ENCODE measurements at regions not wholly inside any gene's neighbourhood (a gene's known extent, or its start where the extent isn't known, plus 50 kb on each side); places are given as distances from the start of the nearest gene placed in this dataset.

DNA sequence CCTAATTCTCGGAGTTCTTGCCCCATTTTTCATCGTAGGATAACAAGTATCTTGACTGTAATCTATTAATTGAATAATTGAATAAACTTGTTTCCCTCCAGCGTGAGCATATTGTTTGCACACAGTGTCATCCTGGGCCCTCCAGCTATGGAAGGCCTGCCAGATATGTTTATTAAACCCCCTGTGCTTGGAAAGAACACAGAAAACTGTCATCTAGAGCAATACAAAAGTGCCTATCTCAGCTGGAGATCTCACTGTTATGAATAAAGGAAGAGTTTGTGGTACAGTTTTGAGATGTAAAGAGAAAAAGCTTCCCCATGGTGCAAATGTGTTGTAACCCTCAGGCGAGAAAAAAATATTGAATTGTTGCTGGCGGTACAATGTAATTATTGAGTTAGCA lies 405.9 kb downstream of the SOX2 start:
- no CpG with 5 or more reads among the region's 5 CpGs for WGBS (ENCODE audit: insufficient coverage, low lambda C conversion rate)
- no peaks in the 10 kb centered on the region for H3K36me3 ChIP-seq (ENCODE audit: control insufficient read depth, insufficient read depth, low read length)
- no peaks in the 10 kb centered on the region for H3K4me1 ChIP-seq (ENCODE audit: control insufficient read depth, insufficient read depth, low read length)
- no peak overlapping the region for H3K27ac ChIP-seq (ENCODE audit: low read length)
- no peak overlapping the region for H3K4me3 ChIP-seq (ENCODE audit: low read length)
- no peaks in the 10 kb centered on the region for H3K27me3 ChIP-seq (ENCODE audit: control insufficient read depth, insufficient read depth, low read length)
- DNase-seq: no peak
- no peaks in the 10 kb centered on the region for H3K9me3 ChIP-seq (ENCODE audit: control insufficient read depth, low read depth, low read length)

DNA sequence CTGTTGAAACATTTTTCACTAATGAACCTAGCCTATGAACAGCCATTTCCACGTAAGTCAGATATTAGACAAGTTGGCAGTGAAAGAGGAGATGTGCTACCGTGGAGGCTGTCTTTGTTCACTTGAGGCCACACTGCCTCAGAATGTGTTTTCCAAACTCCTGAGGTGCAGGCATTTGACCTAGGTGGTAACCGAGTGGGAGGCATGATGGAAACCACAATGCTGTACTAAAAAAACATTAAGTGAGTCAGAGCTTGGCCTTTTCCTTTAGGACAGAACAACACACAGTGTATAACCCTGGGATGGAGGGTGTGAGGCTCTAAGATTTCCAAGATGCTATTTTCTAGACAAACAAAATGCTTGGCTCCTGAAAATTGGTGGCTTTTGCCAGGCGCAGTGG lies 406.3 kb downstream of the SOX2 start:
- no CpG with 5 or more reads among the region's 4 CpGs for WGBS (ENCODE audit: insufficient coverage, low lambda C conversion rate)

DNA sequence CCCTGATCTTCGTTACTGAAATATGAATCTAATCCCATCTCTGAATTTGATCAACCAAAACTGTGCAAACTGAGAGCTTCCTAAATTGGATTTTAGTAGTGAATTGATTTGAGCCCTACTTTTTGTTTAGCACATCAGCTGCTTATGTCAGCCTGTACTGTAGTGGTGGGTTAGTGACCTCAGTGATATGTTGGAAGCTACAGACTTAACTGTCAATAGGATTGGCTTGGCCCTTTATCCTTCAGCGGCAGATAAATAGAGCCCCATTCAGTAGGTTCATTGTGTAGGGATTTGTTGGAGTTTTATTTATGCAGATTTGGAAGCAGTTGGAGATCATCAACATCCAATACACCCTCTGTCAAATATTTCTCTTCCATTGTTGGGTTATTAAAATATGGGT lies 409.7 kb downstream of the SOX2 start:
- H3K27ac ChIP-seq (ENCODE audit: low read length): no peak overlapping the region
- H3K4me1 ChIP-seq (ENCODE audit: control insufficient read depth, insufficient read depth, low read length): no peaks in the 10 kb centered on the region
- H3K9me3 ChIP-seq (ENCODE audit: control insufficient read depth, low read depth, low read length): no peaks in the 10 kb centered on the region
- no peak for DNase-seq
- H3K36me3 ChIP-seq (ENCODE audit: control insufficient read depth, insufficient read depth, low read length): no peaks in the 10 kb centered on the region
- H3K4me3 ChIP-seq (ENCODE audit: low read length): no peak overlapping the region
- no peaks in the 10 kb centered on the region for H3K27me3 ChIP-seq (ENCODE audit: control insufficient read depth, insufficient read depth, low read length)
- 100% methylated on average over 1 of the region's 2 CpGs for WGBS (ENCODE audit: insufficient coverage, low lambda C conversion rate)

More for the DNA sequence above, 406.3 kb downstream of the SOX2 start:
- no peaks in the 10 kb centered on the region for H3K27me3 ChIP-seq (ENCODE audit: control insufficient read depth, insufficient read depth, low read length)
- no peaks in the 10 kb centered on the region for H3K4me1 ChIP-seq (ENCODE audit: control insufficient read depth, insufficient read depth, low read length)
- no peaks in the 10 kb centered on the region for H3K36me3 ChIP-seq (ENCODE audit: control insufficient read depth, insufficient read depth, low read length)
- no peak overlapping the region for H3K4me3 ChIP-seq (ENCODE audit: low read length)
- H3K9me3 ChIP-seq (ENCODE audit: control insufficient read depth, low read depth, low read length): no peaks in the 10 kb centered on the region
- no peak overlapping the region for H3K27ac ChIP-seq (ENCODE audit: low read length)
- DNase-seq: no peak

DNA sequence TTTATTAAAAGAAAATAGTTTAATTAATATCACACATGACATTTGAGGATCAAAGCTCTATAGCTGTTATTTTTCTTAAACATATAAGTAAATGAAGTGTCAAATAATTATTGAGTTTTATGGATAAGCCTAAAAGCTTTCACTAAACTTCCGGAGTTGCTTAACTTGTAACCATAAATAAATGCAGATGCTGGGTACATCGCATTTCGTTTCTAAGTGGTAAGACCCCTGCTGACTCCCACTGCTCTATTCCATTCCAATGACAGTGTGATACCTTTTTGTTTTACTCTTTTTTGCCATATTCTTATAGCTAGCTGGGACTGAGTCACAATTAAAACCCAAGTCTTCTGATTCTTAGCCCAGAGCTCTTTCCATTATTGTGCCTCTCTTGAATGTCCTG lies 411.1 kb downstream of the SOX2 start:
- Histone ChIP-seq H3K27ac (ENCODE audit: low read length) (no peak overlapping the region), H3K9me3 (ENCODE audit: control insufficient read depth, low read depth, low read length) (no peaks in the 10 kb centered on the region), H3K27me3 (ENCODE audit: control insufficient read depth, insufficient read depth, low read length) (no peaks in the 10 kb centered on the region), H3K4me3 (ENCODE audit: low read length) (no peak overlapping the region), H3K36me3 (ENCODE audit: control insufficient read depth, insufficient read depth, low read length) (no peaks in the 10 kb centered on the region), H3K4me1 (ENCODE audit: control insufficient read depth, insufficient read depth, low read length) (no peaks in the 10 kb centered on the region)
- WGBS (ENCODE audit: insufficient coverage, low lambda C conversion rate): 81% methylated on average over 3 of the region's 3 CpGs
- no peak for DNase-seq

DNA sequence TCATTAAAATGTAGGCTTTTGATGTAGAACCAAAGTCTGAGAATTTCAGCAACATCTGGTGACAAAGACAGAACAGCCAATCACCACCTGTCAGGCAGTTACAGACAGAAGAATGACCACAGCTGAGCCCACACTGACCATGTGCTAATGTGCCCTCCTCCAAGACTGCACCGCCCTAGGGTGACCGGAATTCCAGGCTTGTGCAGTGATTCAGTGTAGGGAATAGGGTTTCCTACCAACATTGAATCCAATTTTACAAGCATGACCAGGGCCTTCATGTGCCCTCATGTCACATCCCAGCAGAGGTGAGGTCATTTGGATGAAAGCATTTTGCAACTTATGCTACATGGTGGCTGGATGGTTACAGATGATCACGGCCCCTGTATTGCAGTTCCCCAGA lies 412.5 kb downstream of the SOX2 start:
- no CpG with 5 or more reads among the region's 3 CpGs for WGBS (ENCODE audit: insufficient coverage, low lambda C conversion rate)
- no peak for DNase-seq
- Histone ChIP-seq H3K36me3 (ENCODE audit: control insufficient read depth, insufficient read depth, low read length) (no peaks in the 10 kb centered on the region), H3K9me3 (ENCODE audit: control insufficient read depth, low read depth, low read length) (no peaks in the 10 kb centered on the region), H3K4me3 (ENCODE audit: low read length) (no peak overlapping the region), H3K4me1 (ENCODE audit: control insufficient read depth, insufficient read depth, low read length) (no peaks in the 10 kb centered on the region), H3K27me3 (ENCODE audit: control insufficient read depth, insufficient read depth, low read length) (no peaks in the 10 kb centered on the region), H3K27ac (ENCODE audit: low read length) (no peak overlapping the region)

DNA sequence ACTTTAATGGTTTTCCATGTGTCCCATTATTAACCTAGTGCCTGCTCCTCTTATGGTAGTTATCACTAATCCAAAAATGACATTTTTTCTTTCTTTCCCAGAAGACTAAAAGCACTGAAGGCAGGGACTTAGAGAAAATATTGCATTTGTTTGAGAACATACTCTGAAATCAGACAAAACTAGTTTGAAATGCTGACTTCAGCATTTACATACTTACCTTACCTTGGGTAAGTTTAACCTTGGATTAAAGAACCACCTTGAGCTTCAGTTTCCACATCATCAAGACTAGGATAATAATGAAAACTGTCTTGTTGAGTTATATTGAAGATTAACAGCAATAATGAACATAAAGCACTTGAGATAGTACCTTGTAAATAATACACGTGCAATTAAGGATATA lies 413.0 kb downstream of the SOX2 start:
- H3K9me3 ChIP-seq (ENCODE audit: control insufficient read depth, low read depth, low read length): no peaks in the 10 kb centered on the region
- H3K4me1 ChIP-seq (ENCODE audit: control insufficient read depth, insufficient read depth, low read length): no peaks in the 10 kb centered on the region
- H3K27me3 ChIP-seq (ENCODE audit: control insufficient read depth, insufficient read depth, low read length): no peaks in the 10 kb centered on the region
- no peak for DNase-seq
- WGBS (ENCODE audit: insufficient coverage, low lambda C conversion rate): 88% methylated on average over 1 of the region's 1 CpG
- H3K27ac ChIP-seq (ENCODE audit: low read length): no peak overlapping the region
- no peak overlapping the region for H3K4me3 ChIP-seq (ENCODE audit: low read length)
- no peaks in the 10 kb centered on the region for H3K36me3 ChIP-seq (ENCODE audit: control insufficient read depth, insufficient read depth, low read length)

DNA sequence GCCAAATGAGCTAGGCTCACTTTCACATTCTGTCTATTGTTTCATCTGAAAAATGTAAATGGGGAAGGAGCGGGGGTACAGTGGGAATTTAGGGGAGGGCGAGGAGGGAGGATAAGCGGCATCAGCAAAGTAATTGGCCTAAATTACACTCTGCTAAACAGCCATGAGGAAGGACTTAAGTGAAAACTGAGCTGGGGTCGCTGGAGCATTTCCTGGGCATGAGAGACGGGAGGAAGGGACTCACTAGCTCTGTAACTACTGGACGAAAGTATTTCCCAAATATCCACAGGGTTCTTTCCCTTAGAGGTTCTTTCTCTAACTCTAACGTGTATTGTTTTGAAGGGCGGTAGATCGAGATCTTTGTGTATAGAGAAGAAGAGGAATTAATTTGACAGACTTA lies 418.0 kb downstream of the SOX2 start:
- Histone ChIP-seq H3K4me1 (ENCODE audit: control insufficient read depth, insufficient read depth, low read length) (no peaks in the 10 kb centered on the region), H3K9me3 (ENCODE audit: control insufficient read depth, low read depth, low read length) (no peaks in the 10 kb centered on the region), H3K36me3 (ENCODE audit: control insufficient read depth, insufficient read depth, low read length) (no peaks in the 10 kb centered on the region), H3K27ac (ENCODE audit: low read length) (no peak overlapping the region), H3K4me3 (ENCODE audit: low read length) (no peak overlapping the region), H3K27me3 (ENCODE audit: control insufficient read depth, insufficient read depth, low read length) (no peaks in the 10 kb centered on the region)
- WGBS (ENCODE audit: insufficient coverage, low lambda C conversion rate): 98% methylated on average over 6 of the region's 9 CpGs
- DNase-seq: no peak

DNA sequence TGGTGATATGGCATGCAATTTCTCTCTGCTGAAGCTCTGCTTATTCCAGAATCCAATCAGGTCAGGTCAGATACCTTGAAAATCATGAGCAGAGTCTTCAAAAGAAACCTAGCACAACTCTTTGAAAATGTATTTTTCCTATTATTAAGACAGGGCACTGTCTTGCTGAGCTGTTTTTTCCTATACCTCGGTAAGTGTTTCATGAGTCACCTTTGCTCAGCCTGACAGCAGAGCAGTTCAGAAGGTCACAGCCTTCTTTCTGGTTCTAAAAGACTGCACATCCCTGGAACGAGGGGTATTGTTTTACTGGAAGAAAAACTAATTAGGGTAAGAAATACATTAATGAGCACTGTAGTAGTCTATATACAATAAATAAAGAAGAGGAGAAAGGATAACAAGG lies 422.0 kb downstream of the SOX2 start:
- no peaks in the 10 kb centered on the region for H3K9me3 ChIP-seq (ENCODE audit: control insufficient read depth, low read depth, low read length)
- H3K36me3 ChIP-seq (ENCODE audit: control insufficient read depth, insufficient read depth, low read length): no peaks in the 10 kb centered on the region
- peak in 1 of 2 donors; percentile 51 for DNase-seq
- peaks cover 9% of the 10 kb centered on the region for H3K4me1 ChIP-seq (ENCODE audit: control insufficient read depth, insufficient read depth, low read length)
- H3K27ac ChIP-seq (ENCODE audit: low read length): no peak overlapping the region
- WGBS (ENCODE audit: insufficient coverage, low lambda C conversion rate): 20% methylated on average over 1 of the region's 2 CpGs
- no peak overlapping the region for H3K4me3 ChIP-seq (ENCODE audit: low read length)
- no peaks in the 10 kb centered on the region for H3K27me3 ChIP-seq (ENCODE audit: control insufficient read depth, insufficient read depth, low read length)

DNA sequence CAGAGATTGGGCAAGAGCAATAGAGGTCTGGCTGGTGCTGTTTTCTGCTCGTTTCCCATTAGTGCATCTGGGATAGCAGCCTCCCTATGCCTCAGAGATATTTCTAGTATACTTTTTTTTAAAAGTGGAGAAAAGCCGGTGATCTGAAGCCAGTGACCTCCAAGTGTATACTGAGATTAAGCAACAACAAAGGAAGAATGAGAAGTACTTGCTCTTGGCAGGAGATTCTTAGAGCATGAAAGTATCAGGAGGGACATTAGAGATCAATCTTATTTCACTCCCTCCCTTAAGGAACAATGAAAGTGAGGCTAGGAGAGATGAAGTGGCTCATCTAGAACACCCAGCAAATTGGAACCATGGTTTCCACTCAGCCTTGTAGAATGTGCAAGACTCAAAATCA lies 423.3 kb downstream of the SOX2 start:
- no peaks in the 10 kb centered on the region for H3K36me3 ChIP-seq (ENCODE audit: control insufficient read depth, insufficient read depth, low read length)

DNA sequence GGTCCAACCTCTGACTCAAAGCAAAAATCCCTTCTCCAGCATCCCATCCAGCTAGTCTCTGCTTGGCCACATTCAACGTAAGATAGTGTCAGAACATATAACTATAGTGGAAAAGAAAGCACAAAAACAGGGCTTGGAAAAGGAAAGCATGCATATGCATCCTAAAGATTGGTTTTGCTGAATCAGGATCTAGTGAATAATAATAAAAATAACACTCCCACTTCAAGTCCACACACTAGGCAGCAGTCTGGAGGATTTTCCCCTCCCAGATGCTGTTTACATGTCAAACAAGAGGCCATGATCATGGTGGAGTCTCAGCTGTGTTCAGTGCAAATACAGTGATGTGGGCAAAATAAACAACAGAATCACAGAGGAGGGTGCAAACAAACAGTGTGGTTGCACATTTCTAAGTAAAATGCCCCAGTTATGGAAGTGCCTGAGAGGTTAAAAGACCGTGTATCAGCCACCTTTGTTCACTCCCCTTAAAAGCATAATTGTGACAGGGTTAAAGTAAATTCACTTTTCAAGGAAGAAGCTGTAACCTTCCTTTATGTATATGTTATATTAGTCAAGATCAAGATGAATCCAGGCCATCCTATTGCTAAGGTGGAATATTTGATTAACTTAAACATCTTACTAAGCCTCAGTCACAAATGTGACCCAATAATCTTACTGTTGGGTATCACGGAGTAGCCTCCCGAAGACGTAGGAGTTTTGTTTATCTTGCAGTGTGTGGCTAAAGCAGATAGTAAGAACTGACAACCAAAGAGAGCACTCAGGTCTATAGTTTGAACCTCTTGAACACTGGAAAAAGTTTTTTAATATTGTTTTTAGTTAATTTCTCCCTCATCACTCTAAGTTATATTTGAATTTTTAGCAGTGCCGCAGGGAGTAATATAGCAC lies 424.5 kb downstream of the SOX2 start:
- WGBS (ENCODE audit: insufficient coverage, low lambda C conversion rate): 100% methylated on average over 1 of the region's 6 CpGs
- Histone ChIP-seq H3K27me3 (ENCODE audit: control insufficient read depth, insufficient read depth, low read length) (no peaks in the 10 kb centered on the region), H3K4me3 (ENCODE audit: low read length) (no peak overlapping the region), H3K27ac (ENCODE audit: low read length) (no peak overlapping the region), H3K4me1 (ENCODE audit: control insufficient read depth, insufficient read depth, low read length) (peaks cover 9% of the 10 kb centered on the region), H3K9me3 (ENCODE audit: control insufficient read depth, low read depth, low read length) (no peaks in the 10 kb centered on the region), H3K36me3 (ENCODE audit: control insufficient read depth, insufficient read depth, low read length) (no peaks in the 10 kb centered on the region)
- no peak for DNase-seq

More for the DNA sequence above, 423.3 kb downstream of the SOX2 start:
- Histone ChIP-seq H3K9me3 (ENCODE audit: control insufficient read depth, low read depth, low read length) (no peaks in the 10 kb centered on the region), H3K27me3 (ENCODE audit: control insufficient read depth, insufficient read depth, low read length) (no peaks in the 10 kb centered on the region), H3K4me1 (ENCODE audit: control insufficient read depth, insufficient read depth, low read length) (peaks cover 9% of the 10 kb centered on the region), H3K4me3 (ENCODE audit: low read length) (no peak overlapping the region), H3K27ac (ENCODE audit: low read length) (no peak overlapping the region)
- WGBS (ENCODE audit: insufficient coverage, low lambda C conversion rate): 100% methylated on average over 1 of the region's 2 CpGs
- peak in 1 of 2 donors; percentile 52 for DNase-seq

DNA sequence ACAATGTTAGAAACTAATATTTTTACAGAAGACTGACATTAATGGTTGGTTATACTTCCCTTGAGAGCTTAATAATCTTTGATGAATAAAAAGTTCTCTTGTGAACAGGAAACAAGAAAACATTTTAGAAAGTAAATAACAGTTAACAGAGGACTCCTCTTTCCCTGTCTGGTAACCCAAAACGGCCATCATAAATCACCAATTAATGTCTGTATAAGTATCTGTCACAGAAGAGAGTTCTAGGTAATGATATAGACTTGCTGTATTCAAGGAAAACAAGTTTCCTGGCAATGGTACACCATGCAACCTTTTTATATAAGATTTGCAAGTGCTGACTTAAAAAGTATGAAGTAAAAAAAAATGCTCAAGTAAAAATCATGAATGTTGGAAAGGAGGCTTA lies 426.7 kb downstream of the SOX2 start:
- no CpG with 5 or more reads among the region's 1 CpG for WGBS (ENCODE audit: insufficient coverage, low lambda C conversion rate)
- DNase-seq: no peak
- Histone ChIP-seq H3K4me3 (ENCODE audit: low read length) (no peak overlapping the region), H3K27me3 (ENCODE audit: control insufficient read depth, insufficient read depth, low read length) (no peaks in the 10 kb centered on the region), H3K36me3 (ENCODE audit: control insufficient read depth, insufficient read depth, low read length) (no peaks in the 10 kb centered on the region), H3K4me1 (ENCODE audit: control insufficient read depth, insufficient read depth, low read length) (peaks cover 9% of the 10 kb centered on the region), H3K9me3 (ENCODE audit: control insufficient read depth, low read depth, low read length) (no peaks in the 10 kb centered on the region), H3K27ac (ENCODE audit: low read length) (no peak overlapping the region)
